ENCODE measurements at regions not wholly inside any gene's neighbourhood (a gene's known extent, or its start where the extent isn't known, plus 50 kb on each side); places are given as distances from the start of the nearest gene placed in this dataset.
"Not testable (repeated sequence)": the region's sequence is repeated elsewhere in the genome, so short reads cannot be mapped to it uniquely, and the experiment has no call there.

- no peaks in the 10 kb centered on the region for H3K4me1 ChIP-seq (ENCODE audit: control insufficient read depth in 1 of 2, low read depth in 2 of 2)
- no peak overlapping the region for H3K27ac ChIP-seq
- H3K4me3 ChIP-seq: peak overlapping the region; percentile 36
- no peak for DNase-seq (ENCODE audit: low spot score)
- ATAC-seq (ENCODE audit: insufficient number of reproducible peaks, low FRiP score, low read depth): no peak
- TF ChIP-seq CTCF (IDR thresholded peaks at IDR 0.05): no peak
- H3K27me3 ChIP-seq (replicated peaks; ENCODE audit: insufficient read depth): no peaks in the 10 kb centered on the region
- no peaks in the 10 kb centered on the region for H3K36me3 ChIP-seq
- no peaks in the 10 kb centered on the region for H3K9me3 ChIP-seq
Measured at GRCh38 chr1:161439280-161440232, 65.7 kb upstream of the FCGR2A start.

GRCh38 chr1:161433191-161433590 is 65.5 kb upstream of the CFAP126 start:
- not testable (repeated sequence) for DNase-seq (ENCODE audit: low spot score)

GRCh38 chr1:161432091-161432490 is 64.4 kb upstream of the CFAP126 start:
- Histone ChIP-seq H3K36me3 (no peaks in the 10 kb centered on the region), H3K4me1 (ENCODE audit: control insufficient read depth in 1 of 2, low read depth in 2 of 2) (no peaks in the 10 kb centered on the region), H3K27ac (no peak overlapping the region), H3K9me3 (no peaks in the 10 kb centered on the region), H3K4me3 (no peak overlapping the region), H3K27me3 (replicated peaks; ENCODE audit: insufficient read depth) (no peaks in the 10 kb centered on the region)
- ATAC-seq (ENCODE audit: insufficient number of reproducible peaks, low FRiP score, low read depth): no peak
- no peak for TF ChIP-seq CTCF (IDR thresholded peaks at IDR 0.05)
- no peak for DNase-seq (ENCODE audit: low spot score)

More at GRCh38 chr1:161433191-161433590, 65.5 kb upstream of the CFAP126 start:
- not testable (repeated sequence) for H3K27ac ChIP-seq; H3K36me3 ChIP-seq; H3K4me3 ChIP-seq; H3K4me1 ChIP-seq (ENCODE audit: control insufficient read depth in 1 of 2, low read depth in 2 of 2); H3K27me3 ChIP-seq (replicated peaks; ENCODE audit: insufficient read depth); H3K9me3 ChIP-seq; ATAC-seq (ENCODE audit: insufficient number of reproducible peaks, low FRiP score, low read depth)

GRCh38 chr1:161427733-161428516 is 60.2 kb upstream of the CFAP126 start:
- DNase-seq (ENCODE audit: low spot score) (no peak), ATAC-seq (ENCODE audit: insufficient number of reproducible peaks, low FRiP score, low read depth) (no peak)
- no peaks in the 10 kb centered on the region for H3K4me1 ChIP-seq (ENCODE audit: control insufficient read depth in 1 of 2, low read depth in 2 of 2)
- no peaks in the 10 kb centered on the region for H3K36me3 ChIP-seq
- H3K27me3 ChIP-seq (replicated peaks; ENCODE audit: insufficient read depth): no peaks in the 10 kb centered on the region
- no peak overlapping the region for H3K4me3 ChIP-seq
- no peak overlapping the region for H3K27ac ChIP-seq
- no peak for TF ChIP-seq CTCF (IDR thresholded peaks at IDR 0.05)
- no peaks in the 10 kb centered on the region for H3K9me3 ChIP-seq

- H3K27ac ChIP-seq; H3K4me3 ChIP-seq; H3K36me3 ChIP-seq; DNase-seq (ENCODE audit: low spot score); H3K4me1 ChIP-seq (ENCODE audit: control insufficient read depth in 1 of 2, low read depth in 2 of 2); H3K27me3 ChIP-seq (replicated peaks; ENCODE audit: insufficient read depth); ATAC-seq (ENCODE audit: insufficient number of reproducible peaks, low FRiP score, low read depth); H3K9me3 ChIP-seq: not testable (repeated sequence)
Measured at GRCh38 chr1:161422914-161423313, 55.2 kb upstream of the CFAP126 start.

GRCh38 chr1:161421456-161421855 is 53.8 kb upstream of the CFAP126 start:
- Histone ChIP-seq H3K27ac (no peak overlapping the region), H3K36me3 (no peaks in the 10 kb centered on the region), H3K4me3 (no peak overlapping the region), H3K4me1 (ENCODE audit: control insufficient read depth in 1 of 2, low read depth in 2 of 2) (no peaks in the 10 kb centered on the region), H3K9me3 (no peaks in the 10 kb centered on the region), H3K27me3 (replicated peaks; ENCODE audit: insufficient read depth) (no peaks in the 10 kb centered on the region)
- DNase-seq (ENCODE audit: low spot score) (no peak), ATAC-seq (ENCODE audit: insufficient number of reproducible peaks, low FRiP score, low read depth) (no peak)
- no peak for TF ChIP-seq CTCF (IDR thresholded peaks at IDR 0.05)

All from thoracic aorta (tissue), 2 donors.